Stomach (tissue), 4 donors: ENCODE measurements at regions not wholly inside any gene's neighbourhood (a gene's known extent, or its start where the extent isn't known, plus 50 kb on each side); places are given as distances from the start of the nearest gene placed in this dataset.

Experiments used
- CTCF ChIP-seq, 7 experiments: fragments of 450-650 bp in 4 of 7; fragments of 200-600 bp in 3 of 7; sonication (generic) in 3 of 7; IDR thresholded peaks; one replicate each; pipeline ENCODE4 v1.5.1; 2016 to 2019; ENCODE audit warnings: antibody characterized with exemption in 7 of 7, control low read depth in 2 of 7, mild to moderate bottlenecking in 1 of 7
- POLR2AphosphoS5 ChIP-seq, 3 donors: sonication (generic); formaldehyde crosslinking; IDR thresholded peaks; one replicate each; pipeline ENCODE4 v1.6.1; 2016; ENCODE audit warnings: antibody characterized with exemption in 3 of 3

GRCh38 chr11:115741376-115742107, 237.3 kb upstream of the CADM1 start:
- TF ChIP-seq CTCF (IDR thresholded peaks at IDR 0.05) (no peak), POLR2AphosphoS5 (IDR thresholded peaks at IDR 0.05) (no peak)
